Tongue (tissue), 1 donor: ENCODE measurements at regions not wholly inside any gene's neighbourhood (a gene's known extent, or its start where the extent isn't known, plus 50 kb on each side); places are given as distances from the start of the nearest gene placed in this dataset.
"Not testable (repeated sequence)": the region's sequence is repeated elsewhere in the genome, so short reads cannot be mapped to it uniquely, and the experiment has no call there.

Experiments used
- DNase-seq: peaks from one replicate; pipeline ENCODE4 v3.0.0-alpha.2; 2015

- DNase-seq, result not testable (repeated sequence)
These were observed 214.6 kb downstream of the BLID start for GRCh38 chr11:121901417-121901816.

- DNase-seq, result peak; percentile 38
These were observed 216.5 kb downstream of the BLID start for GRCh38 chr11:121899520-121899919.

- no peak for DNase-seq
These were observed 217.1 kb downstream of the BLID start for GRCh38 chr11:121898903-121899302.

- no peak for DNase-seq
These were observed 220.1 kb downstream of the BLID start for GRCh38 chr11:121895919-121896318.

GRCh38 chr11:121894581-121894980, 221.4 kb downstream of the BLID start:
- no peak for DNase-seq

GRCh38 chr11:121892863-121893262, 223.2 kb downstream of the BLID start:
- DNase-seq, result no peak

GRCh38 chr11:121892131-121892681, 223.8 kb downstream of the BLID start:
- peak; percentile 94 for DNase-seq

GRCh38 chr11:121890946-121891515, 225.0 kb downstream of the BLID start:
- DNase-seq, result peak; percentile 22

GRCh38 chr11:121890377-121890776, 225.6 kb downstream of the BLID start:
- peak; percentile 57 for DNase-seq

- DNase-seq, result no peak
These were observed 226.1 kb downstream of the BLID start for GRCh38 chr11:121889931-121890330.

GRCh38 chr11:121889186-121889585, 226.8 kb downstream of the BLID start:
- DNase-seq, result peak; percentile 64

- DNase-seq, result no peak
These were observed 227.9 kb downstream of the BLID start for GRCh38 chr11:121887976-121888557.

GRCh38 chr11:121887569-121887968, 228.4 kb downstream of the BLID start:
- no peak for DNase-seq

- DNase-seq, result no peak
These were observed 229.0 kb downstream of the BLID start for GRCh38 chr11:121886996-121887395.

- DNase-seq, result peak; percentile 73
These were observed 229.8 kb downstream of the BLID start for GRCh38 chr11:121886005-121886734.

GRCh38 chr11:121884626-121885025, 231.4 kb downstream of the BLID start:
- DNase-seq, result no peak

GRCh38 chr11:121881806-121882205, 234.2 kb downstream of the BLID start:
- no peak for DNase-seq

GRCh38 chr11:121877152-121877551, 238.9 kb downstream of the BLID start:
- DNase-seq, result no peak

GRCh38 chr11:121873766-121874165, 242.2 kb downstream of the BLID start:
- no peak for DNase-seq

GRCh38 chr11:121872356-121872755, 243.7 kb downstream of the BLID start:
- DNase-seq, result no peak

- DNase-seq, result peak; percentile 23
These were observed 245.6 kb downstream of the BLID start for GRCh38 chr11:121870206-121871045.

- no peak for DNase-seq
These were observed 246.5 kb downstream of the BLID start for GRCh38 chr11:121869478-121869877.

- DNase-seq, result no peak
These were observed 249.3 kb downstream of the BLID start for GRCh38 chr11:121866754-121867153.
